Spleen (tissue), 11 donors: ENCODE measurements at regions not wholly inside any gene's neighbourhood (a gene's known extent, or its start where the extent isn't known, plus 50 kb on each side); places are given as distances from the start of the nearest gene placed in this dataset.
"Not testable (repeated sequence)": the region's sequence is repeated elsewhere in the genome, so short reads cannot be mapped to it uniquely, and the experiment has no call there.

Source experiments
- DNase-seq: peaks from one replicate; pipeline ENCODE4 v3.0.0-alpha.2; 2020
- H3K27ac ChIP-seq, 8 donors: fragments of 200-600 bp; sonication (generic) in 7 of 8; 1 replicate in 4 of 8; 2 replicates in 4 of 8; pipeline versions ENCODE4 v1.5.0 to v1.8.0; 2016 to 2021; ENCODE audit warnings: inconsistent platforms in 4 of 8, mild to moderate bottlenecking in 4 of 8, moderate library complexity in 1 of 8
- H3K27me3 ChIP-seq, 7 donors: fragments of 200-600 bp; sonication (generic) in 6 of 7; replicated peaks in 1 of 7; 1 replicate in 4 of 7; 2 replicates in 3 of 7; pipeline versions ENCODE4 v1.5.0 to v1.8.0; 2016 to 2021; ENCODE audit warnings: inconsistent platforms in 3 of 7, mild to moderate bottlenecking in 1 of 7
- H3K36me3 ChIP-seq, 6 donors: fragments of 200-600 bp; sonication (generic) in 5 of 6; 1 replicate in 4 of 6; 2 replicates in 2 of 6; pipeline versions ENCODE4 v1.5.0 to v1.8.0; 2016 to 2021; ENCODE audit warnings: inconsistent platforms in 2 of 6
- H3K4me1 ChIP-seq, 6 donors: fragments of 200-600 bp; sonication (generic) in 5 of 6; 1 replicate in 3 of 6; 2 replicates in 3 of 6; pipeline versions ENCODE4 v1.5.0 to v1.8.0; 2016 to 2021; ENCODE audit warnings: inconsistent platforms in 3 of 6
- H3K4me3 ChIP-seq, 8 donors: fragments of 200-600 bp; sonication (generic) in 7 of 8; 1 replicate in 4 of 8; 2 replicates in 4 of 8; pipeline versions ENCODE4 v1.5.0 to v1.8.0; 2016 to 2021; ENCODE audit warnings: inconsistent platforms in 4 of 8, mild to moderate bottlenecking in 4 of 8, moderate library complexity in 2 of 8
- H3K9me3 ChIP-seq, 8 donors: fragments of 200-600 bp; sonication (generic) in 7 of 8; 1 replicate in 4 of 8; 2 replicates in 4 of 8; pipeline versions ENCODE4 v1.5.0 to v1.8.0; 2016 to 2021; ENCODE audit warnings: inconsistent platforms in 4 of 8
- CTCF ChIP-seq, 11 experiments: fragments of 200-600 bp in 7 of 11; fragments of 450-650 bp in 4 of 11; sonication (generic) in 4 of 11; IDR thresholded peaks in 8 of 11; conservative IDR thresholded peaks in 3 of 11; 1 replicate in 7 of 11; 2 replicates in 4 of 11; pipeline versions ENCODE4 v1.4.0 to v1.8.0; 2016 to 2021; ENCODE audit warnings: antibody characterized with exemption in 11 of 11, inconsistent platforms in 4 of 11, mild to moderate bottlenecking in 1 of 11
- POLR2A ChIP-seq, 3 donors: fragments of 450-650 bp; IDR thresholded peaks; one replicate each; pipeline ENCODE4 v1.5.1; 2017; ENCODE audit warnings: antibody characterized with exemption in 3 of 3, mild to moderate bottlenecking in 1 of 3
- POLR2AphosphoS5 ChIP-seq, 3 donors: sonication (generic); formaldehyde crosslinking; IDR thresholded peaks; one replicate each; pipeline ENCODE4 v1.5.1; 2017; ENCODE audit warnings: antibody characterized with exemption in 3 of 3
- WGBS, 5 donors: extraction: QIAGEN DNeasy Blood & Tissue Kit in 3 of 5; methylation state at CpG; one replicate each; pipeline versions ENCODE4 v1.1.5 to v1.1.7; 2013 to 2018; 5-methylcytosine and 5-hydroxymethylcytosine counted together
- intact Hi-C: fragments of 100-400 bp; cut with DNase I; formaldehyde crosslinking; loops from one replicate; pipeline ENCODE4 v1.15.0; 2023; ENCODE audit warnings: low total_unique reads
- donor health status: healthy with polysubstance abuse.
- donor health status: DM: no; HTN: no; CAD: no; lungs with moderate emphysema.
- donor health status: DM: no; HTN: no; CAD: no.
- donor health status: Bipolar disorder and iron deficiency.
- donor health status: healthy.
- donor health status: DM: no; HTN: no; CAD: no.
- donor health status: DM: yes; HTN: yes; CAD: no.

DNA sequence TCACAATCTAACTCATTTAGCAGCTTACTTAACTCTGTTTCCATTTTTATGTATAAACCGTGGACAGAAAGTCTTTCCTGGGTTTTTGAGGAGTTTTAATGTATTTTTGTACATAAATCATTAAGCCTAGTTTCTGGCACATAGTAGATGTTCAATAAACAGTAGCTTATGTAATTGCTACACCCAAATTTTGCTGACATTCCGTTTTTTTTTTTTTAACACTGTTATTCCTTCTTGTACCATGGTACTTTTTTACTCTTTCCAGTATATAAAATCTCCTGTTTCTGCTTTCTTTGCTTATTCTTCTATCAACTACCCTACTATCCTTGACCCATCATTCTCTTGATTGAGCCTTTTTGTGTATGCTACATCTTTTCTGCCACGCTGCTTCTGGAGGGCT lies 1151.3 kb upstream of the CRIM1 start:
- H3K4me3 ChIP-seq: no peak overlapping the region
- no peaks in the 10 kb centered on the region for H3K36me3 ChIP-seq
- no peak for DNase-seq
- 57 to 67% (median 61%) methylated on average over 3 of the region's 3 CpGs for WGBS, 5 donors
- intact Hi-C loops: no loop called here
- H3K27ac ChIP-seq: no peak overlapping the region
- peaks cover 0 to under 1% (median 0%) of the 10 kb centered on the region in 8 donors for H3K9me3 ChIP-seq
- no peaks in the 10 kb centered on the region for H3K27me3 ChIP-seq
- TF ChIP-seq CTCF (IDR thresholded peaks at IDR 0.05 in 8 of 11, conservative IDR thresholded peaks at IDR 0.05 in 3 of 11) (no peak), POLR2AphosphoS5 (IDR thresholded peaks at IDR 0.05) (no peak), POLR2A (IDR thresholded peaks at IDR 0.05) (no peak)
- H3K4me1 ChIP-seq: no peaks in the 10 kb centered on the region

DNA sequence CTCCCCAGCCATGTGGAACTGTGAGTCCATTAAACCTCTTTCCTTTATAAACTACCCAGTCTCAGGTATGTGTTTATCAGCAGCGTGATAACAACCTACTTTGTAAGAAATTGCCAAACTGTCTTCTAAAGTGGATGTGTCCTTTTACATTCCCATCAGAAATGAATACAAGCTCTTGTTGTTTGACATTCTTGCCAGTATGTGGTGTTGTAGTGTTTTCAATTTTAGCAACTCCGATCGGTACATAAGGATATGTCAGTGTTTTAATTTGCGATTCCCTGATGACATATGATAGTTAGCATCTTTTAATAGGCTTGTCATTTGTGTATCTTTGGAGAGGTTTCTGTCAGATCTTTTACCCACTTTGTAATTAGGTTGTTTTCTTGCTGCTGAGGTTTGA lies 1156.3 kb upstream of the CRIM1 start:
- Histone ChIP-seq H3K4me3 (no peak overlapping the region), H3K4me1 (no peaks in the 10 kb centered on the region), H3K27me3 (no peaks in the 10 kb centered on the region), H3K36me3 (no peaks in the 10 kb centered on the region), H3K27ac (no peak overlapping the region), H3K9me3 (peaks cover 0 to 9% (median 0%) of the 10 kb centered on the region in 8 donors)
- WGBS, 5 donors: 80 to 90% (median 86%) methylated on average over 4 of the region's 4 CpGs
- TF ChIP-seq POLR2AphosphoS5 (IDR thresholded peaks at IDR 0.05) (no peak), POLR2A (IDR thresholded peaks at IDR 0.05) (no peak), CTCF (IDR thresholded peaks at IDR 0.05 in 8 of 11, conservative IDR thresholded peaks at IDR 0.05 in 3 of 11) (no peak)
- intact Hi-C loops: no loop called here
- DNase-seq: no peak

GRCh38 chr2:35185861-35186412 lies 1169.6 kb upstream of the CRIM1 start:
- Histone ChIP-seq H3K4me1 (no peaks in the 10 kb centered on the region), H3K4me3 (no peak overlapping the region), H3K9me3 (peaks cover 0 to 3% (median 0%) of the 10 kb centered on the region in 8 donors), H3K27me3 (no peaks in the 10 kb centered on the region), H3K36me3 (no peaks in the 10 kb centered on the region), H3K27ac (no peak overlapping the region)
- WGBS, 5 donors: 51 to 68% (median 63%) methylated on average over 4 of the region's 4 CpGs
- TF ChIP-seq CTCF (IDR thresholded peaks at IDR 0.05 in 8 of 11, conservative IDR thresholded peaks at IDR 0.05 in 3 of 11): no peak
- no peak for TF ChIP-seq POLR2AphosphoS5 (IDR thresholded peaks at IDR 0.05)
- TF ChIP-seq POLR2A (IDR thresholded peaks at IDR 0.05): no peak
- no peak for DNase-seq
- intact Hi-C loops: no loop called here

- TF ChIP-seq CTCF (IDR thresholded peaks at IDR 0.05 in 8 of 11, conservative IDR thresholded peaks at IDR 0.05 in 3 of 11) (no peak), POLR2AphosphoS5 (IDR thresholded peaks at IDR 0.05) (no peak), POLR2A (IDR thresholded peaks at IDR 0.05) (no peak)
- Histone ChIP-seq H3K27me3 (no peaks in the 10 kb centered on the region), H3K9me3 (peaks cover 0 to 3% (median 0%) of the 10 kb centered on the region in 8 donors), H3K36me3 (no peaks in the 10 kb centered on the region), H3K4me3 (no peak overlapping the region), H3K27ac (no peak overlapping the region), H3K4me1 (no peaks in the 10 kb centered on the region)
- WGBS, 5 donors: 44 to 67% (median 54%) methylated on average over 1 of the region's 1 CpG
- intact Hi-C loops: no loop called here
- no peak for DNase-seq
Measured at GRCh38 chr2:35184471-35184870, 1171.1 kb upstream of the CRIM1 start.

GRCh38 chr2:35176726-35177125 lies 1178.9 kb upstream of the CRIM1 start:
- H3K4me3 ChIP-seq, intact Hi-C loops, H3K9me3 ChIP-seq, H3K27ac ChIP-seq, H3K36me3 ChIP-seq, DNase-seq, H3K27me3 ChIP-seq, H3K4me1 ChIP-seq: not testable (repeated sequence)
- WGBS, 5 donors: 42 to 54% (median 49%) methylated on average over 5 of the region's 5 CpGs
